WTC11 (cell line): ENCODE measurements at regions not wholly inside any gene's neighbourhood (a gene's known extent, or its start where the extent isn't known, plus 50 kb on each side); places are given as distances from the start of the nearest gene placed in this dataset.

Source experiments
- ATAC-seq: fragments of 200-7000 bp; cut with Tn5 transposase; 2 replicates; pipeline ENCODE4 v1.10.0; 2021; ENCODE audit warnings: mild to moderate bottlenecking, moderate library complexity
- CTCF ChIA-PET: fragments of 300-600 bp; sonication (Branson Sonifier 250); formaldehyde crosslinking; loops from one replicate; lab custom pipeline; 2021; ENCODE audit warnings: antibody characterized with exemption; lab: Charles Lee
- POLR2A ChIA-PET: fragments of 350-600 bp; sonication (Branson Sonifier 250); formaldehyde crosslinking; loops from one replicate; lab custom pipeline; 2021; ENCODE audit warnings: antibody characterized with exemption; lab: Charles Lee
- DNase-seq: peaks from one replicate; pipeline ENCODE4 v3.0.0; 2021; ENCODE audit warnings: low spot score
- H3K27ac Mint-ChIP-seq: 2 replicates; pipeline ENCODE4 v1.8.0; 2021; ENCODE audit warnings: mixed read lengths
- H3K27me3 Mint-ChIP-seq: 2 replicates; pipeline ENCODE4 v1.8.0; 2021; ENCODE audit warnings: low read depth, mild to moderate bottlenecking, moderate library complexity, mixed read lengths
- H3K36me3 Mint-ChIP-seq: 2 replicates; pipeline ENCODE4 v1.8.0; 2021; ENCODE audit warnings: mixed read lengths
- H3K4me1 Mint-ChIP-seq: 2 replicates; pipeline ENCODE4 v1.8.0; 2022; ENCODE audit warnings: mixed read lengths
- H3K4me3 Mint-ChIP-seq: 2 replicates; pipeline ENCODE4 v1.8.0; 2021; ENCODE audit warnings: mild to moderate bottlenecking, moderate library complexity, mixed read lengths
- H3K9me3 Mint-ChIP-seq: 2 replicates; pipeline ENCODE4 v1.8.0; 2021; ENCODE audit warnings: mixed read lengths
- CDX4 ChIP-seq: fragments of 250-450 bp; sonication (Bioruptor Pico); IDR thresholded peaks from 2 replicates; pipeline ENCODE4 v1.9.0; 2021; ENCODE audit warnings: moderate library complexity, mild to moderate bottlenecking, inconsistent platforms, borderline replicate concordance
- ERG ChIP-seq: fragments of 250-450 bp; sonication (Bioruptor Pico); IDR thresholded peaks from 2 replicates; pipeline ENCODE4 v1.8.0; 2021; ENCODE audit warnings: mild to moderate bottlenecking
- ETV6 ChIP-seq: sonication (generic); formaldehyde crosslinking; IDR thresholded peaks from 2 replicates; pipeline ENCODE4 v1.8.1; 2022; ENCODE audit warnings: mild to moderate bottlenecking, missing genetic modification reagents
- FOXK1 ChIP-seq: sonication (generic); formaldehyde crosslinking; IDR thresholded peaks from 2 replicates; pipeline ENCODE4 v1.8.0; 2022; ENCODE audit warnings: mild to moderate bottlenecking, moderate library complexity, missing genetic modification reagents
- FOXP4 ChIP-seq: sonication (generic); formaldehyde crosslinking; IDR thresholded peaks from 2 replicates; pipeline ENCODE4 v1.8.0; 2022; ENCODE audit warnings: mild to moderate bottlenecking, missing genetic modification reagents
- GABPB1 ChIP-seq: sonication (generic); formaldehyde crosslinking; IDR thresholded peaks from 2 replicates; pipeline ENCODE4 v1.8.1; 2023; ENCODE audit warnings: mild to moderate bottlenecking, missing genetic modification reagents
- IRF1 ChIP-seq: sonication (generic); formaldehyde crosslinking; IDR thresholded peaks from 2 replicates; pipeline ENCODE4 v1.8.0; 2023; ENCODE audit warnings: missing genetic modification reagents
- IRF2 ChIP-seq: sonication (generic); formaldehyde crosslinking; IDR thresholded peaks from 2 replicates; pipeline ENCODE4 v1.8.0; 2022; ENCODE audit warnings: low read depth, missing genetic modification reagents, borderline replicate concordance
- MLX ChIP-seq: sonication (generic); formaldehyde crosslinking; IDR thresholded peaks from 2 replicates; pipeline ENCODE4 v1.8.1; 2023; ENCODE audit warnings: mild to moderate bottlenecking, missing genetic modification reagents, moderate library complexity
- MXD4 ChIP-seq: fragments of 250-450 bp; sonication (Bioruptor Pico); IDR thresholded peaks from 2 replicates; pipeline ENCODE4 v1.8.0; 2021; ENCODE audit warnings: mild to moderate bottlenecking, moderate library complexity, borderline replicate concordance
- MYBL2 ChIP-seq: sonication (generic); formaldehyde crosslinking; IDR thresholded peaks from 2 replicates; pipeline ENCODE4 v1.8.1; 2023; ENCODE audit warnings: mild to moderate bottlenecking, moderate library complexity, missing genetic modification reagents
- NR2C2 ChIP-seq: sonication (generic); formaldehyde crosslinking; IDR thresholded peaks from 2 replicates; pipeline ENCODE4 v1.8.0; 2022; ENCODE audit warnings: mild to moderate bottlenecking, missing genetic modification reagents
- NR3C1 ChIP-seq: sonication (generic); formaldehyde crosslinking; conservative IDR thresholded peaks from 2 replicates; pipeline ENCODE4 v1.8.1; 2023; ENCODE audit warnings: low read depth, mild to moderate bottlenecking, missing genetic modification reagents
- SP1 ChIP-seq: sonication (generic); formaldehyde crosslinking; conservative IDR thresholded peaks from 2 replicates; pipeline ENCODE4 v1.8.1; 2022; ENCODE audit warnings: missing genetic modification reagents
- TCF7 ChIP-seq: sonication (generic); formaldehyde crosslinking; IDR thresholded peaks from 2 replicates; pipeline ENCODE4 v1.8.0; 2022; ENCODE audit warnings: mild to moderate bottlenecking, low read depth, missing genetic modification reagents, moderate library complexity
- USF2 ChIP-seq: sonication (generic); formaldehyde crosslinking; IDR thresholded peaks from 2 replicates; pipeline ENCODE4 v1.8.1; 2023; ENCODE audit warnings: mild to moderate bottlenecking, missing genetic modification reagents, moderate library complexity
- ZNF281 ChIP-seq: sonication (generic); formaldehyde crosslinking; IDR thresholded peaks from 2 replicates; pipeline ENCODE4 v1.8.0; 2023; ENCODE audit warnings: mild to moderate bottlenecking, missing genetic modification reagents
- ZNF416 ChIP-seq: fragments of 250-450 bp; sonication (Bioruptor Pico); IDR thresholded peaks from 2 replicates; pipeline ENCODE4 v1.9.0; 2021; ENCODE audit warnings: mild to moderate bottlenecking, inconsistent platforms
- ZNF423 ChIP-seq: fragments of 250-450 bp; sonication (Bioruptor Pico); IDR thresholded peaks from 2 replicates; pipeline ENCODE4 v2.1.2; 2022; ENCODE audit warnings: mild to moderate bottlenecking, moderate library complexity
- ZNF532 ChIP-seq: fragments of 250-450 bp; sonication (Bioruptor Pico); IDR thresholded peaks from 2 replicates; pipeline ENCODE4 v1.9.0; 2021; ENCODE audit warnings: mild to moderate bottlenecking, borderline replicate concordance

GRCh38 chr1:43083375-43083891 lies 88.7 kb downstream of the EBNA1BP2 start:
- POLR2A ChIA-PET: no interaction called here
- TF ChIP-seq MYBL2 (CRISPR knock-in tag) (no peak), ZNF423 (CRISPR knock-in tag) (no peak), ZNF532 (CRISPR knock-in tag) (no peak), CDX4 (CRISPR knock-in tag) (no peak), ZNF281 (CRISPR knock-in tag) (no peak), USF2 (CRISPR knock-in tag) (no peak), NR2C2 (CRISPR knock-in tag) (no peak), NR3C1 (CRISPR knock-in tag) (no peak), SP1 (no peak), MLX (CRISPR knock-in tag) (no peak)
- TF ChIP-seq, all 79 proteins: peak for 0
- H3K4me1 Mint-ChIP-seq: peaks cover 22% of the 10 kb centered on the region
- ATAC-seq (no peak), DNase-seq (no peak)
- peaks cover 22% of the 10 kb centered on the region for H3K9me3 Mint-ChIP-seq
- peaks cover 16% of the 10 kb centered on the region for H3K36me3 Mint-ChIP-seq
- peaks cover 9% of the 10 kb centered on the region for H3K27me3 Mint-ChIP-seq
- no peak overlapping the region for H3K27ac Mint-ChIP-seq
- H3K4me3 Mint-ChIP-seq: no peak overlapping the region
- CTCF ChIA-PET: interaction anchor here (0.6 kb wide), 1 partner anchor 9 kb away, joined by 4 read pairs; no protein-coding TSS in a partner anchor

GRCh38 chr1:43082740-43083139 lies 89.3 kb downstream of the EBNA1BP2 start:
- Mint-ChIP-seq H3K9me3 (peaks cover 22% of the 10 kb centered on the region), H3K27me3 (peaks cover 8% of the 10 kb centered on the region), H3K4me1 (peaks cover 22% of the 10 kb centered on the region), H3K4me3 (no peak overlapping the region), H3K36me3 (peaks cover 16% of the 10 kb centered on the region), H3K27ac (no peak overlapping the region)
- DNase-seq (no peak), ATAC-seq (no peak)
- ChIA-PET POLR2A (no interaction called here), CTCF (no interaction called here)
- TF ChIP-seq MXD4 (no peak), TCF7 (no peak), ZNF423 (CRISPR knock-in tag) (no peak), IRF1 (CRISPR knock-in tag) (no peak), NR2C2 (CRISPR knock-in tag) (no peak), ERG (no peak), ZNF416 (CRISPR knock-in tag) (no peak), NR3C1 (CRISPR knock-in tag) (no peak), FOXK1 (CRISPR knock-in tag) (no peak), FOXP4 (CRISPR knock-in tag) (no peak), ETV6 (CRISPR knock-in tag) (no peak), IRF2 (CRISPR knock-in tag) (no peak), GABPB1 (CRISPR knock-in tag) (no peak)
